HG03066 (cell line): ENCODE measurements at regions not wholly inside any gene's neighbourhood (a gene's known extent, or its start where the extent isn't known, plus 50 kb on each side); places are given as distances from the start of the nearest gene placed in this dataset.
"Not testable (repeated sequence)": the region's sequence is repeated elsewhere in the genome, so short reads cannot be mapped to it uniquely, and the experiment has no call there.

Source experiments
- ATAC-seq: cut with Tn5 transposase; IDR thresholded peaks from one replicate; pipeline ENCODE4 v1.9.1; 2021; ENCODE audit warnings: low read depth; ENCODE audit not compliant: unreplicated experiment

- no peak for ATAC-seq
These were observed 273.8 kb downstream of the RPS6KC1 start for GRCh38 chr1:213324859-213325258.

- no peak for ATAC-seq
These were observed 274.4 kb downstream of the RPS6KC1 start for GRCh38 chr1:213325482-213325881.

GRCh38 chr1:213326281-213327016 is 275.4 kb downstream of the RPS6KC1 start:
- ATAC-seq: no peak

- no peak for ATAC-seq
These were observed 276.1 kb downstream of the RPS6KC1 start for GRCh38 chr1:213327017-213327667.

- ATAC-seq: no peak
These were observed 278.5 kb downstream of the RPS6KC1 start for GRCh38 chr1:213329406-213330008.

GRCh38 chr1:213330281-213330680 is 279.2 kb downstream of the RPS6KC1 start:
- ATAC-seq: no peak

GRCh38 chr1:213331631-213332175 is 280.7 kb downstream of the RPS6KC1 start:
- no peak for ATAC-seq

GRCh38 chr1:213332491-213332890 is 281.4 kb downstream of the RPS6KC1 start:
- no peak for ATAC-seq

GRCh38 chr1:213333121-213333520 is 282.1 kb downstream of the RPS6KC1 start:
- no peak for ATAC-seq

- no peak for ATAC-seq
These were observed 284.0 kb downstream of the RPS6KC1 start for GRCh38 chr1:213335084-213335483.

- ATAC-seq: no peak
These were observed 286.1 kb downstream of the RPS6KC1 start for GRCh38 chr1:213337025-213337678.

GRCh38 chr1:213340593-213340992 is 289.6 kb downstream of the RPS6KC1 start:
- no peak for ATAC-seq

- no peak for ATAC-seq
These were observed 294.6 kb downstream of the RPS6KC1 start for GRCh38 chr1:213345621-213346020.

- no peak for ATAC-seq
These were observed 306.4 kb downstream of the RPS6KC1 start for GRCh38 chr1:213357403-213357802.

GRCh38 chr1:213358368-213358767 is 307.3 kb downstream of the RPS6KC1 start:
- not testable (repeated sequence) for ATAC-seq

- ATAC-seq: no peak
These were observed 311.6 kb downstream of the RPS6KC1 start for GRCh38 chr1:213362598-213362997.

- ATAC-seq: no peak
These were observed 315.2 kb downstream of the RPS6KC1 start for GRCh38 chr1:213366141-213366831.

GRCh38 chr1:213369465-213369864 is 318.4 kb downstream of the RPS6KC1 start:
- ATAC-seq: no peak

GRCh38 chr1:213370523-213370922 is 319.5 kb downstream of the RPS6KC1 start:
- ATAC-seq: no peak

- ATAC-seq: no peak
These were observed 320.4 kb downstream of the RPS6KC1 start for GRCh38 chr1:213371525-213371846.
